ENCODE measurements at regions not wholly inside any gene's neighbourhood (a gene's known extent, or its start where the extent isn't known, plus 50 kb on each side); places are given as distances from the start of the nearest gene placed in this dataset.

GRCh38 chr14:89621791-89622638 is 205.0 kb upstream of the FOXN3 start:
- Histone ChIP-seq H3K9me3 (peaks cover 0 to 4% (median 0%) of the 10 kb centered on the region in 11 donors), H3K27me3 (no peaks in the 10 kb centered on the region), H3K27ac (peak overlapping the region in 1 of 10 donors; percentile 90), H3K4me3 (no peak overlapping the region), H3K4me1 (peaks cover 4 to 38% (median 21%) of the 10 kb centered on the region in 9 donors), H3K36me3 (no peaks in the 10 kb centered on the region)
- intact Hi-C loops (cut with DNase I), result loop anchor here in 3 of 10 donors (5.0 to 10.0 kb wide), 4 partner anchors 40 to 577 kb away; no protein-coding TSS in a partner anchor
- ATAC-seq (no peak), DNase-seq (no peak)
- WGBS, 2 donors, result 95 to 97% methylated on average over 14 of the region's 14 CpGs
- TF ChIP-seq, protein P1, sequence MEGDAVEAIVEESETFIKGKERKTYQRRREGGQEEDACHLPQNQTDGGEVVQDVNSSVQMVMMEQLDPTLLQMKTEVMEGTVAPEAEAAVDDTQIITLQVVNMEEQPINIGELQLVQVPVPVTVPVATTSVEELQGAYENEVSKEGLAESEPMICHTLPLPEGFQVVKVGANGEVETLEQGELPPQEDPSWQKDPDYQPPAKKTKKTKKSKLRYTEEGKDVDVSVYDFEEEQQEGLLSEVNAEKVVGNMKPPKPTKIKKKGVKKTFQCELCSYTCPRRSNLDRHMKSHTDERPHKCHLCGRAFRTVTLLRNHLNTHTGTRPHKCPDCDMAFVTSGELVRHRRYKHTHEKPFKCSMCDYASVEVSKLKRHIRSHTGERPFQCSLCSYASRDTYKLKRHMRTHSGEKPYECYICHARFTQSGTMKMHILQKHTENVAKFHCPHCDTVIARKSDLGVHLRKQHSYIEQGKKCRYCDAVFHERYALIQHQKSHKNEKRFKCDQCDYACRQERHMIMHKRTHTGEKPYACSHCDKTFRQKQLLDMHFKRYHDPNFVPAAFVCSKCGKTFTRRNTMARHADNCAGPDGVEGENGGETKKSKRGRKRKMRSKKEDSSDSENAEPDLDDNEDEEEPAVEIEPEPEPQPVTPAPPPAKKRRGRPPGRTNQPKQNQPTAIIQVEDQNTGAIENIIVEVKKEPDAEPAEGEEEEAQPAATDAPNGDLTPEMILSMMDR (IDR thresholded peaks at IDR 0.05), result no peak

DNA sequence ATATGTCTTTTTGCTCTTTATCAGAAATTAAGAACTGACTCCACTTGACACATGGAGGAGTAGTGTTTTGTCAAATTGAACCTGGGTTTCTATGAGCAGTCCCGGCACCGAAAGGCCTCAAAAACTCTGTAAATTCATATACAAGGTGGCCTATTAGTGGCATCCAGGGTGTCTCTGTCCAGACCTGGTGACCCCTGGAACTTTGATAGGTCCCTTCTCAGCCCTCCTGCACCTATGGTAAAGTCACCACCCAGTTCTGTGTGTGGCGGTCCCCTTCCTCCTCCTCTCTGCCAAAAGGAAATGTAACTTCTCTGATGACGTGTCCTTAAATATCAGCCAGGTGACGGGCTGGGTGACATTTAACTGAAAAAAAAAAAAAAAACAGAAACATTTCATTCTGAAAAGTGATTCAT is 204.0 kb upstream of the FOXN3 start:
- Histone ChIP-seq H3K36me3 (no peaks in the 10 kb centered on the region), H3K27ac (peak overlapping the region in 1 of 10 donors; percentile 90), H3K4me1 (peaks cover 4 to 40% (median 28%) of the 10 kb centered on the region in 9 donors), H3K9me3 (no peaks in the 10 kb centered on the region), H3K27me3 (no peaks in the 10 kb centered on the region), H3K4me3 (no peak overlapping the region)
- DNase-seq (no peak), ATAC-seq (no peak)
- WGBS, 2 donors, result 73 to 82% methylated on average over 5 of the region's 5 CpGs
- TF ChIP-seq, protein P1 (IDR thresholded peaks at IDR 0.05), result no peak
- intact Hi-C loops (cut with DNase I), result loop anchor here in 3 of 10 donors (5.0 to 10.0 kb wide), 4 partner anchors 41 to 576 kb away; no protein-coding TSS in a partner anchor

DNA sequence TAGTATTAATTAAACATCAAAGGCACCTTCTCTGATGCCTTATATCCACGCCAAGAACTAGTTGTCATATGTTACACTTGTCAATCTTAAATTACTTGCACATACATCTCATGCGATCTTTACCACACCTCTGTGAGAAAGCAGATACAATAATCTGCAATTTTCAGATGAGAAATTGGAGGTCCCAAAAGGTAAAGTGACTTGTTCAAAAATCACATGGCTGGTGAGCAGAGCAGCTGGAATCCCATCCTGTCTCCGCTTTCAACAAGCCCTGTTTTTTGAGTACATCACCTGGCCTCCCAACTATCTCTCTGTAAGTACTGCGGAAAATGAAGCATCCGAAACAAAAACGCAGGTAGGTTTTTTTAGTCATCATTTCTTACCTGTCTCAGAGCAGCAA is 203.4 kb upstream of the FOXN3 start:
- no peaks in the 10 kb centered on the region for H3K36me3 ChIP-seq
- DNase-seq, result no peak
- ATAC-seq, result no peak
- no peaks in the 10 kb centered on the region for H3K27me3 ChIP-seq
- no peak overlapping the region for H3K4me3 ChIP-seq
- H3K27ac ChIP-seq, result peak overlapping the region in 1 of 10 donors; percentile 90
- 96 to 97% methylated on average over 6 of the region's 6 CpGs for WGBS, 2 donors
- no peaks in the 10 kb centered on the region for H3K9me3 ChIP-seq
- intact Hi-C loops (cut with DNase I), result loop anchor here in 3 of 10 donors (5.0 to 10.0 kb wide), 4 partner anchors 42 to 576 kb away; no protein-coding TSS in a partner anchor
- H3K4me1 ChIP-seq, result peaks cover 4 to 40% (median 32%) of the 10 kb centered on the region in 9 donors
- TF ChIP-seq, protein P1 (IDR thresholded peaks at IDR 0.05), result no peak

GRCh38 chr14:89619596-89619995 is 202.6 kb upstream of the FOXN3 start:
- Histone ChIP-seq H3K4me3 (peak overlapping the region in 9 of 10 donors; percentile 58 to 88 (median 81)), H3K36me3 (no peaks in the 10 kb centered on the region), H3K4me1 (peaks cover 5 to 48% (median 33%) of the 10 kb centered on the region in 9 donors), H3K9me3 (no peaks in the 10 kb centered on the region), H3K27me3 (no peaks in the 10 kb centered on the region), H3K27ac (peak overlapping the region in 8 of 10 donors; percentile 40 to 90 (median 83))
- TF ChIP-seq, protein P1 (IDR thresholded peaks at IDR 0.05), result no peak
- DNase-seq, result no peak
- intact Hi-C loops (cut with DNase I), result loop anchor here in 5 of 10 donors (5.0 to 10.0 kb wide), 7 partner anchors 47 to 577 kb away; partner anchors contain the start of gene FOXN3 (in 5 of the 5)
- ATAC-seq, result no peak
- 77 to 84% methylated on average over 4 of the region's 4 CpGs for WGBS, 2 donors
